ENCODE measurements at regions not wholly inside any gene's neighbourhood (a gene's known extent, or its start where the extent isn't known, plus 50 kb on each side); places are given as distances from the start of the nearest gene placed in this dataset.

DNA sequence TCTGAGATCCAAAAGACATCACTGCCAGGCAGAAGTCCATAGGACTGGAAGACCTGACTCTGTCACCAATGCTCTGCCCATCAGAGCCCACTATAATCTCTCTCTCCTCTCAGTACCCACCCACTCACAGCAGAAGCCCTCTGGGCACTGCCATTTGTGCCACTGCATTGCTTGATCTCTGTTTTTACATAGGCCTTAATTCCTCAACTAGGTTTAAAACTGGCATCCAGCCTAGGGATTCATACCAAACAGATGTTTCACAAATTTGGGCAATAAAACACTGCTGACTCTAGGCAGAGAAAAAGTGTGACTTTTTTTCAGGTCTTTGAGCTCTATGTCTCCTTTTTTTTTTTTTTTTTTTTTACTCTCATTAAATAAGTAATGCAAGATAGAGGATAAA lies 91.1 kb upstream of the RANBP3L start:
- TF ChIP-seq, protein P1, sequence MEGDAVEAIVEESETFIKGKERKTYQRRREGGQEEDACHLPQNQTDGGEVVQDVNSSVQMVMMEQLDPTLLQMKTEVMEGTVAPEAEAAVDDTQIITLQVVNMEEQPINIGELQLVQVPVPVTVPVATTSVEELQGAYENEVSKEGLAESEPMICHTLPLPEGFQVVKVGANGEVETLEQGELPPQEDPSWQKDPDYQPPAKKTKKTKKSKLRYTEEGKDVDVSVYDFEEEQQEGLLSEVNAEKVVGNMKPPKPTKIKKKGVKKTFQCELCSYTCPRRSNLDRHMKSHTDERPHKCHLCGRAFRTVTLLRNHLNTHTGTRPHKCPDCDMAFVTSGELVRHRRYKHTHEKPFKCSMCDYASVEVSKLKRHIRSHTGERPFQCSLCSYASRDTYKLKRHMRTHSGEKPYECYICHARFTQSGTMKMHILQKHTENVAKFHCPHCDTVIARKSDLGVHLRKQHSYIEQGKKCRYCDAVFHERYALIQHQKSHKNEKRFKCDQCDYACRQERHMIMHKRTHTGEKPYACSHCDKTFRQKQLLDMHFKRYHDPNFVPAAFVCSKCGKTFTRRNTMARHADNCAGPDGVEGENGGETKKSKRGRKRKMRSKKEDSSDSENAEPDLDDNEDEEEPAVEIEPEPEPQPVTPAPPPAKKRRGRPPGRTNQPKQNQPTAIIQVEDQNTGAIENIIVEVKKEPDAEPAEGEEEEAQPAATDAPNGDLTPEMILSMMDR (IDR thresholded peaks at IDR 0.05; ENCODE audit: low read depth, low read length, poor library complexity, severe bottlenecking), result no peak
- TF ChIP-seq EZH2phosphoT487 (IDR thresholded peaks at IDR 0.05; ENCODE audit: borderline replicate concordance, low read length), result no peak

Data from DOHH2 (cell line).